ENCODE measurements at regions not wholly inside any gene's neighbourhood (a gene's known extent, or its start where the extent isn't known, plus 50 kb on each side); places are given as distances from the start of the nearest gene placed in this dataset.
A peak's percentile ranks its signal among the peaks of the same experiment; 100 is the strongest.

DNA sequence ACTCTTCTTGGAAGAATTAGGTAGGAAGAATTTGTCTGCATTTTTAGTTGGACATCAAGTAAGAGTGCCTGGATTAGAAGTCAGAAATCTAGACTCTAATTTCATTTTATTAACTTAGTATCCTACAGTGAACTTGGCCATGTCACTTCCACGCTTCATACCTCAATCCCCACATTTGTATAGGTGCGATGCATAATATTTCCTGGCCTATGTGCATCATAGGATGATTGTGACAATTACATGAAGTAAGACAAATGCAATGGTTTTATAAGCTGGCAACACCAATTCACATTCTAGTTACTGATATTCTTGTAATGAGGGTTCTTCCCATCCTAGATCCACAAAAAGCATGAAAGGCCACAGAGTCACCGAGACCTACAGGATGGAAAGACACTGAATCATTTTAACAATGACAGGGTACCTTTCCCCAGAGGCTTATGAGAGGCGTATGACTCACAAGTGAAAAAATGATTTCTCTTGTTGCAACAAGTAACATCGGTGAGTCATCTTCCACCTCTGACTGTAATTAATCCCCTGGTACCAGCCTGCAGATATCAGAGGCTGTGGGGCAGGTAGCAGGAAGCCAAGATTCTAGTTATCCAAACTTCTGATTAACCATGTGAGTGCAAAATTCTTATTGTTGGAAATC is 56.0 kb upstream of the OR5AK2 start:
- intact Hi-C loops (cut with DNase I) = no loop called here
- DNase-seq (no peak), ATAC-seq (peak in 1 of 2 donors; percentile 92)

DNA sequence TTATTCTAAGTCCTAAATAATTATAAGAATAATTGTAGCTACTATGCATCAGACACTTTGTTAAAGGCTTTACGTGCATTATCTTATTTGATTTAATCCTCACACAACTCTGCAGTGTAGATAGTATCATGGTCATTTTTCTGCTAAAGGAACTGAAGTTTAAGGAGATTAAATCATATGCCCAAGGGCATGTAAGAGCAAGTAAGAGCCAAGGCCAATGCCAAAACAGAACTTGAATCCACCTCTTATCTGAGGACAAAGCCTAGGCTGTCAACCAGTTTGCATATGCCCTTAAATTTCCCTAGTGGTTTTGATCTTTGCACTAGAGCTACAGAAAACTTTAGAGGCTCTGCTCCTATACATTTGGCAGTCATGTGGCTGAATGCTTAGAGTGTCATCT is 65.6 kb upstream of the OR5AK2 start:
- DNase-seq (no peak), ATAC-seq (no peak)
- intact Hi-C loops (cut with DNase I) = no loop called here

DNA sequence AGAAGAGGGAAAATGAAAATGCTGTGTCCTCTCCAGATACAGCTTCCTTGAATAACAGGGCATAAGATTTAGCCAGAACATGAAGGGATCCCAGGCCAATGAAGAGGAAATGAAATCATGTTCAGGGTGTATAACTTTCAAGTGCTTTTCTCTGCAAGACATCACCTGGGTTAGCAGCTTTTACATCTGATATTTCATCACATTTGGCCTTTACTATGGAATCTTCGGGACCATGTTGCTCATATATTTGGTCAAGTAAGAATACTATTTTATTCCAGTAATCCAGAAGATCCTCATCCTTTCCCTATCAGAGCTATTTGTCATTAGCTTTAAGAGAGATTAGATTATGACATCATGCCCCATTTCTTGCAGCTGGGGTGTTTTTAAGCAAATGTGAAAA is 66.3 kb upstream of the OR5AK2 start:
- DNase-seq = no peak
- intact Hi-C loops (cut with DNase I) = no loop called here
- no peak for ATAC-seq

DNA sequence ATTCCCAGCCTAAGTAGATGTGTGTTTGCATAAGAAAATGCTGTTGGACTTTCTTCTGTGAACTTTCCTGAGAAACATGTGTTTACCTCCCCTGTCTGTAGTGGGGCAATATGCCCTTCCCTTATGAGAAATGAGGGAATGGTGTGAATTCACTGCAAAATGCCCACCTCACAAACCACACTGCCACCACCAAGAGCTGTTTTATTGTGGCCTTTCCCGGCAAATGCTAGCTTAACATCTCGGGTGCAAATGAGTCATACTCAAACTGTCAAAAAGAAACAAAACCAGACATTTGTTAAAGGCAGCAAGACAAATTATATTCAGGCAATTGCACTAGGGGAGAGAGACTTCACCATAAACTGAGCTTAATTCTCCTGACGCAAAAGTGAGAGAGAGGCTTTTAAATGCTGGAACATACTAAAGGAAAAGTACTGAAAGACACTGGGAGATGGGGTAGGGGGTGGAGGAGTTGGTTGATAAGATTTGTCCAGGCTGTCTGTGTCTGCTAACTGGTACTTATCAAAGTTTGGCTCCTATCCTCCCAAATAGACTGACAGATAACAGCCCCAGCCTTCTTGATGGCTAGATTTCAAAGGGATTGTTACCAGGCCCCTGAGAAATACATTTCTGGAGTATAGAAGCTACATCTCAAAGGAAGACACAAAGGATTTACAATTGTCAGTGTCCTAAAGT is 70.9 kb upstream of the OR5AK2 start:
- no peak for ATAC-seq
- no peak for DNase-seq
- intact Hi-C loops (cut with DNase I) = no loop called here

DNA sequence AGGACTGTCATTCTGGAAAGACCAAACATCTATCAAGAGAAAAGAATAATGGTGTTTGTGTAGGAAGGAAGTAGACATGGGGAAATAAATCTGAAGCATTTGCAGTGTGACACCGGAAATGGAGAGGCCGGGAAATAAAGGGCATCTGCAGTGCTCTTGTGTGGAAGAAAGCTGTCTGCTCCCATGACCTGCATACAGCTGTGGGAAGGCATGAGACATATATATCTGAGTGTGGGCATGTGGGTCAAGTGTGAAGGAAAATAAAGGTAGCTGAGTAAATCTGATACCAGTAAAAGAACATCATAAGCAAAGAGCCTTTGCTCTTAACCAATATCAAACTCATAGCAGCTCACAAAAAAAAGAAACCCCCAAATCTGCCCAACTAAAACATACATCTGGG is 72.1 kb upstream of the OR5AK2 start:
- ATAC-seq (no peak), DNase-seq (no peak)
- intact Hi-C loops (cut with DNase I) = no loop called here

DNA sequence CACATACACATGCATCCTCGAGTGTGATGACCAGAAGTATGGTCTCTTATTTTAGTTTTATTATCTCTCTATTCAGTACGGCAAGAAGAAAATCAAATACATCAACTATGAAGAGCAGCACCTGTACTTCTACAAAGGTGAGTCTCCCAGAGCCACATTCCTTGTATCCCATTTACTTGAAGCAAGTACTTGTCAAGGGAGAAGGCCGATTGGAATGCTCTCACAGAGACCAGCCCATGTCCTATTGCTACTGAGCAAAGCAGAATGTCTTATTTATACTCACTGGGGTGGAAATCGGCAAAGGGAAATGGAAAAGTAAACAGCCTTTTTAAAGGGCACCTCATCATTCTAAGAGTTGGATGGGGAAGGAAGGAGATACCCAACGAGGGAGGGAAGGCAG is 72.6 kb upstream of the OR5AK2 start:
- DNase-seq (no peak), ATAC-seq (no peak)
- intact Hi-C loops (cut with DNase I) = no loop called here

DNA sequence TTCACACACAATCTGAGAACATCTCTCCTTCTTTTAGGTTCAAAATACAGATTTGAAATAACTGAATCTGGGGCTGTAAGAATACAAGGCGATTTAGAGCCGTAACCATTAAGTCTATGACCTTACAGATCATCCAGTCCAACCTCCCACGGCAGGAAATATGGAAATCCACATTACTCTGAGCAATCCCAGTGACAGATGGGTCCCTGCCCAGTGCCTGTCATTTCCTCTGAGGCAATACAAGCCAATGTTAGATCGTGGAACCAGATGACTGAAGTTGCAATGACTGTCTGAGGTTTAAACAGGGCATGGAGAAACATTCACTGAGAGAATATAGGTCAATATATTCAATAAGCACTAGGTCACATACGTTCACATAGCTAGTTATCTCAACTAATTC is 77.4 kb upstream of the OR5AK2 start:
- ATAC-seq = no peak
- intact Hi-C loops (cut with DNase I) = no loop called here
- no peak for DNase-seq

DNA sequence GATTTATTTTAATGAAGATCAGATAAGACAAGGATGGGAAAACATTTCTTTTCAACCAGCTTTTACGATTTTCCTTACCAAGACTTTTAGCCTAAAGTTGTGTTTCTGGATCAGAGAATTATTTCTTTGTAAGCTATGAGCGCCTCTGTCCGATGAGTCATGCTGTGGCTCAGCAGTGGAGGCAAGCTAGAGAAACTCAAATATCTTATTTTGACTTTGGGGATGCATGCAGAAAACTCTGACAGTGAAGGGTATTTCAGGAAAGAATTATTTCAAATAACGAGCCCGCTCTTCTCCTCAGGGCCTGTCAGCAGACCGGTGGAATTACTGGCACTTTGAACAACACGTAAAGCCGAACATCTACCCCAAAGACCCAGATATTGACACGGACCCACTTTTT is 77.9 kb upstream of the OR5AK2 start:
- DNase-seq (no peak), ATAC-seq (no peak)
- intact Hi-C loops (cut with DNase I) = no loop called here

DNA sequence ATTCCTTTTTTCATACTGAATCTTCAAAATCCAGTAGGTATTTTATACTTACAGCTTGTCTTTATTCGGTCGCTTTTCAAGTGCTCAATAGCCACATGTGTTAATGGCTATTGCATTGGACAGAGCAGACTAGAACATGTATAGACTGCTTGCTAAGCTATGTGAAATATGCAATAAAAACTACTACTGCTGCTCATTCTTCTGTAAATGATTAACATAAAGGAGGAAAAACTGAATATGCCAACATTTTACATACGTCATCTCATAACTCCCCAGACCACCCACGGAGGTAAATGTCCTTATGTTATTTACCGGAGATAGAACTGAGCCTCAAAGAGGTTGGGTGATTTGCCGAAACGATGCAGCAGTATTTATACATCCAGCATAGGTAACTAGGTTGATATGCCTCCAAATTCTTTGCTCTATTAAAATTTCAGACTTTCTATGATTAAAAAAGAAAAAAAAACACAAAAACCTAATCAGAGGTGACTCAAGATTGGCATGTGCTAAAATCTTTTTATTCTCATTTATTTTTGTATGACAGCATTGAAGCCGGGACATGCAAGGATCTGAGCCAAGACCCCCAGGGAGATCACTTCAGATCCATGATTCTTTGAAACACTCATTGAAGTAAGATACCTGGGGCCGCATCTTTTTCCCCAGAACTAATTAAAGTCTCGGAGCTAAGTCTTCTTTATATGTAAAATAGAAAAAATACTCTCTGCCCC is 78.5 kb upstream of the OR5AK2 start:
- intact Hi-C loops (cut with DNase I) = no loop called here
- ATAC-seq (no peak), DNase-seq (no peak)

DNA sequence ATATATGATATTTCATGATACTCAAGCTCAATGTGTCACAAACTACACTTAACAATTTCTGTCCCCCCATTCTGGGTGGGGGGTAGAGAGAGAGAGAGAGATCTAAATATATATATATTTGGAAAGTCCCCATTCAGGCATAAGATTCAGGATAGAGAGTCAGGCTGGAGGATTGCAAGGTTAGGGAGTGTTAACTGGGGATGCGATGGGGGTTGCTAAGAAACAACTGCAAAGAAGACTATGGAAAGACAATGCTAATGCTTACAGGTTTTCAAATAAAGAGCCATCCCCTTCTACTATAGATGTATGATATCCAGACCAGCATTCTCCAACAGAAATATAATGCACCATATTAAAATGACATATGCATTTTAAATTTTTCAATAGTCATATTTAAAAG is 79.2 kb upstream of the OR5AK2 start:
- DNase-seq = no peak
- intact Hi-C loops (cut with DNase I) = no loop called here
- ATAC-seq = no peak

DNA sequence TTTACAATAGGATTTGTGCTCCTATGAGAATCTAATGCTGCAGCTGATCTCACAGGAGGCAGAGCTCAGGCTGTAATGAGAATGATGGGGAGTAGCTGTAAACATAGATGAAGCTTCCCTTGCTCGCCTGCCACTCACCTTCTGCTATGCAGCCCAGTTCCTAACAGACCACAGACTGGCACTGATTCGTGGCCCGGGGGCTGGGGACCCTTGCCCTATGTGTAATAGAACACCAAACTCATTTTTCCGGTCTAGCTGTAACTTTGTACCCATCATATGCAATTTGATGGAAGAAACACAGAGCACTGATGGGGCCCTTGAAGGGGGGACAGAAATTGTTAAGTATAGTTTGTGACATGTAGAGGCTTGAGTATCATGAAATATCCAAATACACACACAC is 79.6 kb upstream of the OR5AK2 start:
- intact Hi-C loops (cut with DNase I) = no loop called here
- DNase-seq (no peak), ATAC-seq (no peak)

DNA sequence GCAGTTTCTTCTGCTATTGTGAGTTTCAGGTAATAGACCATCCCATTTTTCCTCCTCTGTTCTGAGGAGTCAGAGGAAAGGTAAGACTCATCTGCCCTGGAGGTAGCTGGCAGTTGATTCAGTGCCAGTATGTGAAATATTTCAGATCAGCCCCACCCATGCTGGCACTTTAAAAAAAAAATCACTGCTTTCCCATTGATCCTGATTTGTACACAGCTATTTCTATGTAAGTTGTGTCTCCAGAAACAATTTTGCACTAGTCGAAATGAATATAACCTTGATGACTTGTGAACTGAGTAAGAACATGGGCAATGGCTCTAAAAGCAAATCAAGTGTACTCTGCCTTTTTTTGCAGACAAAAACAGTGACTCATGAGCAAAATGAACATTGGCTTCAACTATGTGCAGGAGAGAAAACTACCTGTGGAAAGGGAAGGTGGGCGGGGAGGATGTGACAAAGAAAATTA is 82.0 kb upstream of the OR5AK2 start:
- ATAC-seq = no peak
- intact Hi-C loops (cut with DNase I) = no loop called here

DNA sequence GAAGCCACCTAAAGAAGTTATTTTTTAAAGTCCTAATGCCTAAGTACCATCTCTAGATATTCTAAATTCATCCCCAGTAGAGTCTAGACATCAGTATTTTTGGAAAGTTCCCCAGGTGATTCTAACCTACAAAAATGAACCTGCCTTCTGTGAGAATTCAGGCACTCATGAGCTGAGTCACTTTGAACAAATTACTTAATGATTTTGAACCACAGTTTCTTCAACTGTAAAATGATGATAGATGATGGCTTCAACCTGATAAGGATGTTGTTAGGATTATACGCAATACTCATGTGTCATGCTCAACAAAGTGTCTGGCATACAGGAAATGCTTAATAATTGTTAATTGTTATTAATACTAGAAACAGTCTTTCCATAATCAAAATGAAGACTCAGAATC is 82.8 kb upstream of the OR5AK2 start:
- intact Hi-C loops (cut with DNase I) = no loop called here
- DNase-seq (no peak), ATAC-seq (no peak)

More for the DNA sequence above, 82.0 kb upstream of the OR5AK2 start:
- no peak for DNase-seq

DNA sequence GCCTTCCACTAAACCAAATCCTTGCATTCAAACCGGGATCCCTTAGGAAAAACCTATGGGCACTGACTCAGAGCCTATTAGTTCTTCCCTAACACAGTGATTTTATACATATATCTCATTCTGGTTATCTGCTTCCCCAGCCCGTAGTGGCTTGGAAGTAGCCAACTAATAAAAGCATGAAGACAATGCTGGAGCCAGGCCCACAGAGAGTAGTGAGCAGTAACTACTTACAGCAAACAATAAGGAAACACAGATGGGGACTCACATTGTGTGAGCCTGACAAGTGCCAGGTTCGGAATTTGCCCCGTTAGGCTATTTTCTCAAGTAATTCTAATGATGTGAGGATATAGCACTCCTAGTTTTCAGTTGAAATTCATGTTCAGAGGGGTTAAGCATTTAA is 83.3 kb upstream of the OR5AK2 start:
- DNase-seq = no peak
- ATAC-seq = no peak
- intact Hi-C loops (cut with DNase I) = no loop called here

DNA sequence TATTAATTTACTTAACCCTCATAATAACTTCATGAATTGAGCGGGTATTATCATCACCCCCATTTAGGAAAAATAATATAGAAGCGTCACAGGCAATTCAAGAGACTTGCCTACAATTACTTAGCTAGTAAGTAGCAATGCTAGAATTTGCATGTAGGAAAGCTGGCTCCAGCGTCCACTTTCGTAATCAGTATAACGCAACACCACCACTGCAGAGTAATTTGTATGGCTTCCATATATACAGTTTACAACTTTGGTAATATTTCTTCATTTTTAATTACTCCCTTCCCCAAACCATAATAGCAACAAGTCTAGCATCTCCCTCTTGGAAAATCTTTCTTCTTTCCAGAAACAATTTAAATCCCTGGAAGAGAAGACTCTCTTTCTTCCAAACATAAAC is 89.9 kb upstream of the OR5AK2 start:
- DNase-seq (no peak), ATAC-seq (no peak)
- intact Hi-C loops (cut with DNase I) = loop anchor here in 1 of 2 donors (10.0 kb wide), 1 partner anchor 116 kb away; no protein-coding TSS in a partner anchor

DNA sequence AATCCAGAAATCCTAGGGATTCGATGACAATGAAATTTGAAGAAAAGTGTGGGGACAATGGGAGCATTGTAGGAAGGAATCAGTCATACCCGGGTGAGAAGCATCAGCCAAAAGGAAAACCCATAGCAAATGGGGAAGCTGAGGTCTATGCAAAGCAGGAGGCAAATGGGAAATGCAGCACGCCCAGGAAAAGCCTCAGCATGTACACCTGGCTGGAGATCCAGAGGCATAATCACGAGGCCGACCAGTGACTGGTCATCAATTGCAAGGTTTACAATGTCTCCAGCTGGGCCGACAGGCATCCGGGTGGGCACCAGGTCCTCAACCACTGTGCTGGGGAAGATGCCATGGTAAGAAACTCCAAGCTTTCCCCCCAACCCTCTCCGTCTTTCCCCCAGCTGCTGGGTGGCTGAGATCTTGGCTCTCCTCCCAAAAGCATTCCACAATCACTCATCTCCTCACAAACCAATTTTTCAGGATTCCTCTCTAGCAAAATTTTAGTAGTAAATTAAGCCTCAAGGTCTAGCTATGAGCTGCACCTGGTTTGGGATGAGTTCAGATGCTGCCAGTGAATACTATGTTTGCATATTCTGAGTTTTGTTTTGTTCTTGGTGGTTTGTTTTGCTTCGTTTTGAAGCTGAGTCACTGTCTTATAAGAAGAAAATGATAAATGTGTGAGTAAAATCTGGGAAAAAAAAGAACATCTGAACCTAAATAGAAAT is 98.0 kb upstream of the OR5AK2 start:
- intact Hi-C loops (cut with DNase I) = loop anchor here in 1 of 2 donors (10.0 kb wide), 1 partner anchor 124 kb away; no protein-coding TSS in a partner anchor
- no peak for ATAC-seq
- no peak for DNase-seq

DNA sequence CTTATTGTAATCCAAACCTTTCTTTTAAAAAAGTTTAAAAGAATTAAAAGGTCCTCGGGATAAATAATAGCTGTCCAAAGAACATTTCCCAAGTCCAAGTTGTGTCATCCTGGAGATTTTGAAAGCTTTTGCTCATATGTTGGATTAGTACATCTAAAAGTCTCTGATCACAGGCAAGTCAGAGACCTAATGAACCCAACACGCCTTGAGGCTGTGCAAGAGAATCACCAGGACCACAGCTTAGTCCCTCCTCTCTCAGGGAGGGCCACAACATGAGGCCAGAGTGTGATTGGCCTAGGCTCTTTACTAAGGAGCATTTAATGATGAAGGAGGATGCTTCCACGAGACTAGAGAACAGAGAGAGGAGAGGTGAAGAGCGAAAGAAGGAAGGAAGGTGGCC is 98.7 kb upstream of the OR5AK2 start:
- ATAC-seq (no peak), DNase-seq (no peak)
- intact Hi-C loops (cut with DNase I) = loop anchor here in 1 of 2 donors (10.0 kb wide), 1 partner anchor 125 kb away; no protein-coding TSS in a partner anchor

DNA sequence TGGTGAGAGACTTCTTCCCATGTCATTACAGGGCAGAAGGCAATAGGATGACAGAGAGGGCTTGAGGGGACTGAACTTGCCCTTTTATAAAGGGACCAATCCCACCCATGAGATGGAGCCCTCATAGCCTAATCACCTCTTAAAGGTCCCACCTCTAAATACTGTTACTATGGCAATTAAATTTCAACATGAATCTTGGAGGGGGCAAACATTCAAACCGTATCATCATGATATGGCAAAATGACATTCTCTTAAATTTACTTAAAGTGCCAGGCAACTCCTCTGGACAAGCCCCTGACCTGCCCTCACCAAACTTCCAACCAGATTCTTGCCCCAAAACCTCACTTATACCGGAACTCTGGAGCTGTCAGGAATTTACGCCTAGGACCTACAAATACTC is 100.8 kb upstream of the OR5AK2 start:
- ATAC-seq = no peak
- no peak for DNase-seq
- intact Hi-C loops (cut with DNase I) = no loop called here

DNA sequence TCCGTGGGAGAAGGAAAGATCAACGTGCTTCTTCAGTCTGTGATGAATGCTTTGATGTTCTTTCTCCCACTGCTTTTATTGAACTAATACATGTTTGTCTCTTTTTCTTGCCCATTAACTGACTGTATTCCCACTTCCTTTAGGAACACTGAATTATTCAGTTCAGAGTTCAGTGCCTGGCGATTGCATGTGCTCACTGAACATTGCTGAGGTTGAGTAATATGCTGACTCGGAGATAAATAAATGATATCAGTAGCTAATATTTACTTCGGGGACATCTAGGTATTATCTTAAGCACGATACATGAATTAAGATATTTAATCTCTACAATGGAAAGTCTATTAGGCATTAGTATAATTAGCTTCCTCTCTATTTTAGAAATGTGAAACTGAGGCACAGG is 102.3 kb upstream of the OR5AK2 start:
- DNase-seq = no peak
- intact Hi-C loops (cut with DNase I) = no loop called here
- ATAC-seq = no peak

DNA sequence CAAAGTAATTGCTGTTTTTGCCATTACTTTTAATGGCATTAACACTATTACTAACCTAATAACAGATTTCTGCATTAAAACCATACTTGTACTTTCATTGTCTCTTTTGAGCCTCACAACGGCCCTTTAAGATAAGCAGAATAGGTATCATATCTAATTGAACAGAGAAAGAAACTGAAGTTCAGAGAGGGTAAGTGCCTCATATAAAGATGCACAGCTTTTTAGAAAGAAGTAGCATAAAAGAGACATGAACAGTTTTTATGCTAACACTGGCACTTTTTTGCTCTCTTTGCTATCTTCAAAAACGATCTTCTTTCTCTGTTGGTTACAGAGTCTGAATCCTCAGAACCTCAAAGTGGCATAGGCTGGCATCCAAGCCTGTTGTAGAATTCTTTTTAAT is 102.9 kb upstream of the OR5AK2 start:
- intact Hi-C loops (cut with DNase I) = no loop called here
- ATAC-seq (no peak), DNase-seq (no peak)
